Panc1 (cell line): ENCODE measurements at regions not wholly inside any gene's neighbourhood (a gene's known extent, or its start where the extent isn't known, plus 50 kb on each side); places are given as distances from the start of the nearest gene placed in this dataset.

Experiments
- ATAC-seq: fragments of 200-7000 bp; cut with Tn5 transposase; 2 replicates; pipeline ENCODE4 v1.9.1; 2020; ENCODE audit warnings: mild to moderate bottlenecking, moderate library complexity
- BruUV-seq: library from RNA; stranded (reverse); fragments of 400-500 nt; replicated peaks from 2 replicates; lab custom pipeline; 2021; lab: Mats Ljungman, UMichigan
- CTCF ChIA-PET: fragments of 300-600 bp; sonication (Branson Sonifier 250); formaldehyde crosslinking; loops from one replicate; lab custom pipeline; 2022; ENCODE audit warnings: antibody characterized with exemption; lab: Charles Lee
- POLR2A ChIA-PET: fragments of 300-600 bp; sonication (Branson Sonifier 250); formaldehyde crosslinking; loops from one replicate; lab custom pipeline; 2022; ENCODE audit warnings: antibody characterized with exemption; lab: Charles Lee
- DNase-seq: peaks from one replicate; pipeline ENCODE4 v3.0.0-alpha.2; 2010; ENCODE audit warnings: low read depth, low spot score
- H3K27ac ChIP-seq: 2 replicates; pipeline ENCODE4 v1.5.1; 2011; ENCODE audit warnings: mild to moderate bottlenecking, low read length, inconsistent platforms
- H3K27me3 ChIP-seq: fragments of 200-500 bp; sonication (Bioruptor generic); 2 replicates; pipeline ENCODE4 v1.6.0; 2014; ENCODE audit warnings: low read length, inconsistent platforms; ENCODE audit not compliant: control insufficient read depth, insufficient read depth
- H3K36me3 ChIP-seq: fragments of 200-500 bp; sonication (Bioruptor generic); 2 replicates; pipeline ENCODE4 v1.5.1; 2014; ENCODE audit warnings: inconsistent platforms, mild to moderate bottlenecking, low read length, moderate library complexity; ENCODE audit not compliant: control insufficient read depth, insufficient read depth
- H3K4me1 ChIP-seq: 2 replicates; pipeline ENCODE4 v1.5.1; 2011; ENCODE audit warnings: inconsistent platforms, mild to moderate bottlenecking, low read length, moderate library complexity; ENCODE audit not compliant: control insufficient read depth, insufficient read depth
- H3K4me3 ChIP-seq, 2 experiments: 2 replicates each; pipeline ENCODE4 v1.5.1; 2011 to 2012; ENCODE audit warnings: low read depth in 2 of 2, low read length in 2 of 2, mild to moderate bottlenecking in 2 of 2, inconsistent platforms in 1 of 2, moderate library complexity in 1 of 2
- H3K9me3 ChIP-seq: fragments of 200-500 bp; sonication (Bioruptor generic); 2 replicates; pipeline ENCODE4 v1.5.1; 2014; ENCODE audit warnings: low read depth, mild to moderate bottlenecking, inconsistent platforms, low read length, moderate library complexity; ENCODE audit not compliant: control insufficient read depth, insufficient read depth
- POLR2AphosphoS5 ChIP-seq: IDR thresholded peaks from 2 replicates; pipeline ENCODE4 v1.6.1; 2012; ENCODE audit warnings: mild to moderate bottlenecking, low read depth, low read length, moderate library complexity
- SIN3A ChIP-seq: IDR thresholded peaks from 2 replicates; pipeline ENCODE4 v1.6.1; 2012; ENCODE audit warnings: low read depth, mild to moderate bottlenecking, low read length, moderate library complexity, borderline replicate concordance; ENCODE audit not compliant: insufficient read depth
- TCF7L2 ChIP-seq: IDR thresholded peaks from 2 replicates; pipeline ENCODE4 v1.6.1; 2011; ENCODE audit warnings: mild to moderate bottlenecking, low read depth, low read length, inconsistent platforms
- in situ Hi-C: cut with HindIII; loops from 2 replicates; pipeline ENCODE4 v1.10.0; 2016; ENCODE audit warnings: low sequenced_read_pairs, low pct_unique_long_range_greater_than_20kb
- intact Hi-C: fragments of 100-400 bp; cut with micrococcal nuclease; formaldehyde crosslinking; loops from one replicate; pipeline ENCODE4 v1.10.0; 2022; ENCODE audit not compliant: unreplicated experiment
- TF ChIP-seq, protein P1 (sequence below), 2 experiments: IDR thresholded peaks; 2 replicates each; pipeline ENCODE4 v1.6.1; 2011 to 2012; ENCODE audit warnings: low read depth in 2 of 2, control low read depth in 1 of 2, low read length in 1 of 2, mild to moderate bottlenecking in 1 of 2, moderate library complexity in 1 of 2; ENCODE audit not compliant: insufficient read depth in 1 of 2
- TF ChIP-seq, protein P2 (sequence below): fragments of 450-650 bp; IDR thresholded peaks from 2 replicates; pipeline ENCODE4 v1.5.1; 2017; ENCODE audit warnings: mild to moderate bottlenecking

DNA sequence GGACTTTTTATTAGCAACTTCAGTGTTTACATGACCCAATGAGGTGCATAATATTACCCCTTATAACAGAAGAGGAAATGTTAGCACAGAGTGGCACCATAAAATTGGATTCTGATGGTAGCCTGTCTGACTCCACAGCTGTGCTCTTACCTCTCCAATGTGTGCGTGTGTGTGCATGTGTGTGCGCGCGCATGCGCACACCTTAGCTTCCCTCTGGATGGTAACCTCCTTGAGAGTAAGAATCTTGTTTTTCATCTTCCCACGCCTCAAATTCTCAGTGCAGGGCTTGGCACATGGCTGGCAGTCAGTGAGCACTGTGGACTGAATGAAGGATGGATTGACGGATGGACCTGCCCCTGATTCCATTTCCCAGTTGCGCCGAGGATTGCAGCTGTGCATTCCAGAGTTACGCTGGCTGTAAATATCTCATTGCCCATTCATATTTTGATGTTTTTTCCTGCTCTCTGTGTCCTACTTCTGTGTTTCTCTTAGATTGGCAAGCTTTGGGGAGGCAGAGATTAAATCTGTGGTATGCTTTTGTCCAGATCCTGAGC lies 99.2 kb upstream of the WASF3 start:
- H3K36me3 ChIP-seq: no peaks in the 10 kb centered on the region
- no TSS peak for BruUV-seq
- ChIA-PET CTCF (interaction anchor here (0.6 kb wide), 1 partner anchor 89 kb away, joined by 15 read pairs; no protein-coding TSS in a partner anchor), POLR2A (no interaction called here)
- DNase-seq (no peak), ATAC-seq (no peak)
- TF ChIP-seq, protein P1, sequence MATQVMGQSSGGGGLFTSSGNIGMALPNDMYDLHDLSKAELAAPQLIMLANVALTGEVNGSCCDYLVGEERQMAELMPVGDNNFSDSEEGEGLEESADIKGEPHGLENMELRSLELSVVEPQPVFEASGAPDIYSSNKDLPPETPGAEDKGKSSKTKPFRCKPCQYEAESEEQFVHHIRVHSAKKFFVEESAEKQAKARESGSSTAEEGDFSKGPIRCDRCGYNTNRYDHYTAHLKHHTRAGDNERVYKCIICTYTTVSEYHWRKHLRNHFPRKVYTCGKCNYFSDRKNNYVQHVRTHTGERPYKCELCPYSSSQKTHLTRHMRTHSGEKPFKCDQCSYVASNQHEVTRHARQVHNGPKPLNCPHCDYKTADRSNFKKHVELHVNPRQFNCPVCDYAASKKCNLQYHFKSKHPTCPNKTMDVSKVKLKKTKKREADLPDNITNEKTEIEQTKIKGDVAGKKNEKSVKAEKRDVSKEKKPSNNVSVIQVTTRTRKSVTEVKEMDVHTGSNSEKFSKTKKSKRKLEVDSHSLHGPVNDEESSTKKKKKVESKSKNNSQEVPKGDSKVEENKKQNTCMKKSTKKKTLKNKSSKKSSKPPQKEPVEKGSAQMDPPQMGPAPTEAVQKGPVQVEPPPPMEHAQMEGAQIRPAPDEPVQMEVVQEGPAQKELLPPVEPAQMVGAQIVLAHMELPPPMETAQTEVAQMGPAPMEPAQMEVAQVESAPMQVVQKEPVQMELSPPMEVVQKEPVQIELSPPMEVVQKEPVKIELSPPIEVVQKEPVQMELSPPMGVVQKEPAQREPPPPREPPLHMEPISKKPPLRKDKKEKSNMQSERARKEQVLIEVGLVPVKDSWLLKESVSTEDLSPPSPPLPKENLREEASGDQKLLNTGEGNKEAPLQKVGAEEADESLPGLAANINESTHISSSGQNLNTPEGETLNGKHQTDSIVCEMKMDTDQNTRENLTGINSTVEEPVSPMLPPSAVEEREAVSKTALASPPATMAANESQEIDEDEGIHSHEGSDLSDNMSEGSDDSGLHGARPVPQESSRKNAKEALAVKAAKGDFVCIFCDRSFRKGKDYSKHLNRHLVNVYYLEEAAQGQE (IDR thresholded peaks at IDR 0.05; ENCODE audit: insufficient read depth in 1 of 2, low read depth in 2 of 2, low read length in 1 of 2): no peak
- TF ChIP-seq, protein P2, sequence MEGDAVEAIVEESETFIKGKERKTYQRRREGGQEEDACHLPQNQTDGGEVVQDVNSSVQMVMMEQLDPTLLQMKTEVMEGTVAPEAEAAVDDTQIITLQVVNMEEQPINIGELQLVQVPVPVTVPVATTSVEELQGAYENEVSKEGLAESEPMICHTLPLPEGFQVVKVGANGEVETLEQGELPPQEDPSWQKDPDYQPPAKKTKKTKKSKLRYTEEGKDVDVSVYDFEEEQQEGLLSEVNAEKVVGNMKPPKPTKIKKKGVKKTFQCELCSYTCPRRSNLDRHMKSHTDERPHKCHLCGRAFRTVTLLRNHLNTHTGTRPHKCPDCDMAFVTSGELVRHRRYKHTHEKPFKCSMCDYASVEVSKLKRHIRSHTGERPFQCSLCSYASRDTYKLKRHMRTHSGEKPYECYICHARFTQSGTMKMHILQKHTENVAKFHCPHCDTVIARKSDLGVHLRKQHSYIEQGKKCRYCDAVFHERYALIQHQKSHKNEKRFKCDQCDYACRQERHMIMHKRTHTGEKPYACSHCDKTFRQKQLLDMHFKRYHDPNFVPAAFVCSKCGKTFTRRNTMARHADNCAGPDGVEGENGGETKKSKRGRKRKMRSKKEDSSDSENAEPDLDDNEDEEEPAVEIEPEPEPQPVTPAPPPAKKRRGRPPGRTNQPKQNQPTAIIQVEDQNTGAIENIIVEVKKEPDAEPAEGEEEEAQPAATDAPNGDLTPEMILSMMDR: no peak
- no peak for TF ChIP-seq SIN3A
- no peak for TF ChIP-seq TCF7L2
- TF ChIP-seq POLR2AphosphoS5: no peak
- intact Hi-C loops (no loop called here), in situ Hi-C loops (no loop called here)
- H3K4me3 ChIP-seq: no peak overlapping the region
- H3K4me1 ChIP-seq: no peaks in the 10 kb centered on the region
- H3K27me3 ChIP-seq: 0 out of 2 replicates have a peak, but pooled peaks cover 4% of the 10 kb centered on the region
- no peaks in the 10 kb centered on the region for H3K9me3 ChIP-seq
- no peak overlapping the region for H3K27ac ChIP-seq

DNA sequence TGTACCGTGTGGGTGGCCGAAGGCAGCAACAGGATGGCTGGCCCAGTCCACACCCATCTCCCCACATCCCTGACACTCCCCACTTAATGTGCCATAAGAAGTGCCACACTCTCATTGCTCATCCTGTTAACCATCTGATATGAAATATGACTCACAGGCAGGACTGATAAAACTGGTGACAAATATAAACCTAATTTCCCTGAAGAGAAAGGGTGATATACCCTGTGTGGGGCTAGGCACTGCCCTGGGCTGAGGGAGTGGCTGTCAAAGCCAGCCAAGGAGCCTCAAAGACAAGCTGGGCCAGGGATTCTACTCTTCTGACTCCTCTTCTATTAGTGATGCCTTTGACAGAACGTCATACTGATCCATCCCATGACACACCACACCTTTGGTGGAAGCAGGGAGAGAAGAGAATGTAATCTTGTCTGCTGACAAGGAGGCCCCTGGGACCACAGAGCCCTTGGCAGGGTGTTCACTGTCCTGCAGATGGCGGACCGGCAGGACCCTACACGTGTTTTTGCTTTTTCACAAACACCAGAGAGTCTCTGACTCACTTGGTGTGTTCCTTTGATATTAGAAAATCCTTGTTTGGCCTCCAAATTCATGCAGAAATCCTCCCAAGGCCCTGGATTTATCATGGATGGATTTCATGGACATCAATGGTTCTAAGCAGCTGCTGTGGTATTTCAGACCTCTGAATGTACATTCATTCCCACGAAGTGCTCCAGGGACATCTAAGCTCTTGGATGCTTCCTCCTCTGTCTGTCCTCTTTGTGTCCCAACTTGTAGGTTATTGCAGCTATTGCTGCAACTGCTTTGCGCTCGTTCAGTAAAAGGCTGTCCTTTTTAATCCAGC lies 98.0 kb upstream of the WASF3 start:
- H3K9me3 ChIP-seq: no peaks in the 10 kb centered on the region
- in situ Hi-C loops (no loop called here), intact Hi-C loops (no loop called here)
- no peak for ATAC-seq
- no peak for DNase-seq
- TF ChIP-seq, protein P2: no peak
- TF ChIP-seq TCF7L2 (no peak), SIN3A (no peak), POLR2AphosphoS5 (no peak)
- TF ChIP-seq, protein P1 (IDR thresholded peaks at IDR 0.05; ENCODE audit: insufficient read depth in 1 of 2, low read depth in 2 of 2, low read length in 1 of 2): no peak
- ChIA-PET CTCF (no interaction called here), POLR2A (no interaction called here)
- H3K4me3 ChIP-seq: no peak overlapping the region
- H3K36me3 ChIP-seq: no peaks in the 10 kb centered on the region
- H3K27me3 ChIP-seq: 0 out of 2 replicates have a peak, but pooled peaks cover 4% of the 10 kb centered on the region
- no peak overlapping the region for H3K27ac ChIP-seq
- no TSS peak for BruUV-seq
- H3K4me1 ChIP-seq: no peaks in the 10 kb centered on the region
